Body of pancreas (tissue), 4 donors: ENCODE measurements at regions not wholly inside any gene's neighbourhood (a gene's known extent, or its start where the extent isn't known, plus 50 kb on each side); places are given as distances from the start of the nearest gene placed in this dataset.

Source experiments
- POLR2A ChIP-seq, 3 donors: fragments of 450-650 bp; IDR thresholded peaks; one replicate each; pipeline ENCODE4 v1.6.1; 2016; ENCODE audit warnings: antibody characterized with exemption in 3 of 3, mild to moderate bottlenecking in 2 of 3
- TF ChIP-seq, protein P1 (sequence below), 7 experiments: fragments of 450-650 bp in 4 of 7; fragments of 200-600 bp in 3 of 7; sonication (generic) in 3 of 7; IDR thresholded peaks; one replicate each; pipeline ENCODE4 v1.5.1; 2016 to 2019; ENCODE audit warnings: antibody characterized with exemption in 7 of 7

GRCh38 chr16:54398986-54399385, 112.4 kb upstream of the IRX3 start:
- TF ChIP-seq POLR2A (IDR thresholded peaks at IDR 0.05): no peak
- TF ChIP-seq, protein P1, sequence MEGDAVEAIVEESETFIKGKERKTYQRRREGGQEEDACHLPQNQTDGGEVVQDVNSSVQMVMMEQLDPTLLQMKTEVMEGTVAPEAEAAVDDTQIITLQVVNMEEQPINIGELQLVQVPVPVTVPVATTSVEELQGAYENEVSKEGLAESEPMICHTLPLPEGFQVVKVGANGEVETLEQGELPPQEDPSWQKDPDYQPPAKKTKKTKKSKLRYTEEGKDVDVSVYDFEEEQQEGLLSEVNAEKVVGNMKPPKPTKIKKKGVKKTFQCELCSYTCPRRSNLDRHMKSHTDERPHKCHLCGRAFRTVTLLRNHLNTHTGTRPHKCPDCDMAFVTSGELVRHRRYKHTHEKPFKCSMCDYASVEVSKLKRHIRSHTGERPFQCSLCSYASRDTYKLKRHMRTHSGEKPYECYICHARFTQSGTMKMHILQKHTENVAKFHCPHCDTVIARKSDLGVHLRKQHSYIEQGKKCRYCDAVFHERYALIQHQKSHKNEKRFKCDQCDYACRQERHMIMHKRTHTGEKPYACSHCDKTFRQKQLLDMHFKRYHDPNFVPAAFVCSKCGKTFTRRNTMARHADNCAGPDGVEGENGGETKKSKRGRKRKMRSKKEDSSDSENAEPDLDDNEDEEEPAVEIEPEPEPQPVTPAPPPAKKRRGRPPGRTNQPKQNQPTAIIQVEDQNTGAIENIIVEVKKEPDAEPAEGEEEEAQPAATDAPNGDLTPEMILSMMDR (IDR thresholded peaks at IDR 0.05): no peak
